NCI-H526 (cell line): ENCODE measurements at regions not wholly inside any gene's neighbourhood (a gene's known extent, or its start where the extent isn't known, plus 50 kb on each side); places are given as distances from the start of the nearest gene placed in this dataset.

Experiments used
- DNase-seq, 2 experiments: peaks; one replicate each; lab custom pipeline; 2025; lab: John Stamatoyannopoulos, UW

- no peak for DNase-seq
Observed at GRCh38 chr4:71691416-71692073, 92.3 kb downstream of the GC start.

- no peak for DNase-seq
Observed at GRCh38 chr4:71689822-71690221, 94.1 kb downstream of the GC start.

- no peak for DNase-seq
Observed at GRCh38 chr4:71687056-71687455, 96.8 kb downstream of the GC start.

GRCh38 chr4:71685975-71686374 is 97.9 kb downstream of the GC start:
- DNase-seq = no peak

- DNase-seq = no peak
Observed at GRCh38 chr4:71683309-71683708, 100.6 kb downstream of the GC start.

GRCh38 chr4:71680706-71681105 is 103.2 kb downstream of the GC start:
- no peak for DNase-seq

GRCh38 chr4:71677568-71677967 is 106.3 kb downstream of the GC start:
- no peak for DNase-seq

- no peak for DNase-seq
Observed at GRCh38 chr4:71669291-71669690, 114.6 kb downstream of the GC start.

GRCh38 chr4:71665358-71665757 is 118.5 kb downstream of the GC start:
- no peak for DNase-seq

GRCh38 chr4:71664366-71664765 is 119.5 kb downstream of the GC start:
- no peak for DNase-seq

GRCh38 chr4:71663780-71664179 is 120.1 kb downstream of the GC start:
- DNase-seq = no peak

GRCh38 chr4:71659979-71660378 is 123.9 kb downstream of the GC start:
- no peak for DNase-seq

- no peak for DNase-seq
Observed at GRCh38 chr4:71648923-71649322, 135.0 kb downstream of the GC start.

- no peak for DNase-seq
Observed at GRCh38 chr4:71648448-71648847, 135.4 kb downstream of the GC start.

GRCh38 chr4:71639380-71639779 is 144.5 kb downstream of the GC start:
- no peak for DNase-seq

GRCh38 chr4:71635139-71635748 is 148.6 kb downstream of the GC start:
- peak; percentile 31 to 47 for DNase-seq

- no peak for DNase-seq
Observed at GRCh38 chr4:71634364-71634763, 149.5 kb downstream of the GC start.

GRCh38 chr4:71630803-71631202 is 153.1 kb downstream of the GC start:
- DNase-seq = no peak

- no peak for DNase-seq
Observed at GRCh38 chr4:71625005-71625404, 158.9 kb downstream of the GC start.
